Esophagus muscularis mucosa (tissue), 4 donors: ENCODE measurements at regions not wholly inside any gene's neighbourhood (a gene's known extent, or its start where the extent isn't known, plus 50 kb on each side); places are given as distances from the start of the nearest gene placed in this dataset.

ENCODE experiments used
- CTCF ChIP-seq, 3 experiments: fragments of 200-600 bp in 2 of 3; fragments of 450-650 bp in 1 of 3; sonication (generic) in 2 of 3; IDR thresholded peaks; one replicate each; pipeline ENCODE4 v1.5.1; 2017 to 2019; ENCODE audit warnings: antibody characterized with exemption in 3 of 3, mild to moderate bottlenecking in 2 of 3, moderate library complexity in 1 of 3
- EP300 ChIP-seq: sonication (generic); formaldehyde crosslinking; IDR thresholded peaks from one replicate; pipeline ENCODE4 v1.6.1; 2017; ENCODE audit warnings: antibody characterized with exemption
- POLR2A ChIP-seq: fragments of 450-650 bp; IDR thresholded peaks from one replicate; pipeline ENCODE4 v1.6.1; 2017; ENCODE audit warnings: antibody characterized with exemption, moderate library complexity, mild to moderate bottlenecking, low read depth

GRCh38 chr2:239548965-239549595 is 148.3 kb upstream of the HDAC4 start:
- TF ChIP-seq CTCF (IDR thresholded peaks at IDR 0.05) = no peak
- no peak for TF ChIP-seq EP300
- no peak for TF ChIP-seq POLR2A
